ENCODE measurements at regions not wholly inside any gene's neighbourhood (a gene's known extent, or its start where the extent isn't known, plus 50 kb on each side); places are given as distances from the start of the nearest gene placed in this dataset.
"Not testable (repeated sequence)": the region's sequence is repeated elsewhere in the genome, so short reads cannot be mapped to it uniquely, and the experiment has no call there.

- DNase-seq: no peak
Observed at GRCh38 chr9:84054341-84055010, 73.9 kb downstream of the RMI1 start.

GRCh38 chr9:84057662-84058061 lies 77.1 kb downstream of the RMI1 start:
- no peak for DNase-seq

- no peak for DNase-seq
Observed at GRCh38 chr9:84059936-84060335, 79.3 kb downstream of the RMI1 start.

- DNase-seq: no peak
Observed at GRCh38 chr9:84061613-84062193, 81.1 kb downstream of the RMI1 start.

GRCh38 chr9:84062538-84062937 lies 81.9 kb downstream of the RMI1 start:
- DNase-seq: no peak

GRCh38 chr9:84067821-84068220 lies 87.2 kb downstream of the RMI1 start:
- no peak for DNase-seq

- DNase-seq: no peak
Observed at GRCh38 chr9:84068872-84069271, 88.3 kb downstream of the RMI1 start.

GRCh38 chr9:84070590-84070989 lies 90.0 kb downstream of the RMI1 start:
- no peak for DNase-seq

GRCh38 chr9:84072621-84073180 lies 92.1 kb downstream of the RMI1 start:
- no peak for DNase-seq

- no peak for DNase-seq
Observed at GRCh38 chr9:84075004-84075403, 94.4 kb downstream of the RMI1 start.

- no peak for DNase-seq
Observed at GRCh38 chr9:84076384-84076783, 95.8 kb downstream of the RMI1 start.

GRCh38 chr9:84077816-84078215 lies 97.2 kb downstream of the RMI1 start:
- DNase-seq: not testable (repeated sequence)

GRCh38 chr9:84079994-84080393 lies 99.4 kb downstream of the RMI1 start:
- DNase-seq: no peak

- DNase-seq: no peak
Observed at GRCh38 chr9:84101964-84102632, 121.5 kb downstream of the RMI1 start.

GRCh38 chr9:84103651-84104377 lies 123.2 kb downstream of the RMI1 start:
- no peak for DNase-seq

GRCh38 chr9:84107081-84107480 lies 126.5 kb downstream of the RMI1 start:
- DNase-seq: no peak

- no peak for DNase-seq
Observed at GRCh38 chr9:84107995-84108394, 127.4 kb downstream of the RMI1 start.

- no peak for DNase-seq
Observed at GRCh38 chr9:84111726-84112125, 131.1 kb downstream of the RMI1 start.

- no peak for DNase-seq
Observed at GRCh38 chr9:84121991-84122523, 141.5 kb downstream of the RMI1 start.

- no peak for DNase-seq
Observed at GRCh38 chr9:84122572-84122971, 142.0 kb downstream of the RMI1 start.

GRCh38 chr9:84123648-84124406 lies 143.2 kb downstream of the RMI1 start:
- no peak for DNase-seq

- no peak for DNase-seq
Observed at GRCh38 chr9:84125046-84125445, 144.4 kb downstream of the RMI1 start.

All from NCI-H1694 treated with DMSO at 0.1 percent for 48 hours (cell line).